B cell (primary cell): ENCODE measurements at regions not wholly inside any gene's neighbourhood (a gene's known extent, or its start where the extent isn't known, plus 50 kb on each side); places are given as distances from the start of the nearest gene placed in this dataset.

Experiments
- ATAC-seq: fragments of 200-7000 bp; cut with Tn5 transposase; one replicate; pipeline ENCODE4 v1.10.0; 2021; ENCODE audit warnings: low read depth, mild to moderate bottlenecking, moderate number of reproducible peaks, moderate library complexity
- CTCF ChIA-PET: fragments of 350-600 bp; sonication (Branson Sonifier 250); formaldehyde crosslinking; loops from one replicate; lab custom pipeline; 2021; ENCODE audit warnings: antibody characterized with exemption, inconsistent platforms; lab: Charles Lee
- POLR2A ChIA-PET: fragments of 350-600 bp; sonication (Branson Sonifier 250); formaldehyde crosslinking; loops from one replicate; lab custom pipeline; 2021; ENCODE audit warnings: antibody characterized with exemption; lab: Charles Lee
- DNase-seq: peaks from one replicate; pipeline ENCODE4 v3.0.0; 2013
- H2AFZ ChIP-seq: 2 replicates; pipeline ENCODE4 v1.6.1; 2012; ENCODE audit warnings: mild to moderate bottlenecking, low read depth, low read length; ENCODE audit not compliant: insufficient read depth, poor library complexity, severe bottlenecking
- H3K27ac ChIP-seq, 2 donors: 1 replicate in 1 of 2; 2 replicates in 1 of 2; pipeline ENCODE4 v1.5.1; 2012 to 2013; ENCODE audit warnings: low read length in 2 of 2, mild to moderate bottlenecking in 2 of 2, moderate library complexity in 1 of 2
- H3K27me3 ChIP-seq, 4 experiments: fragments of 200-600 bp in 1 of 4; sonication (generic) in 1 of 4; replicated peaks in 1 of 4; 1 replicate in 2 of 4; 2 replicates in 2 of 4; pipeline versions ENCODE4 v1.6.1 to v1.7.0; 2013 to 2016; ENCODE audit warnings: low read length in 3 of 4, mild to moderate bottlenecking in 2 of 4, mixed read lengths in 1 of 4, moderate library complexity in 1 of 4; ENCODE audit not compliant: insufficient read depth in 4 of 4, control insufficient read depth in 3 of 4; ENCODE audit errors: control extremely low read depth in 1 of 4
- H3K36me3 ChIP-seq, 2 experiments: replicated peaks in 1 of 2; 1 replicate in 1 of 2; 2 replicates in 1 of 2; pipeline versions ENCODE4 v1.6.1 to v1.7.1; 2013; ENCODE audit warnings: low read length in 1 of 2; ENCODE audit not compliant: insufficient read depth in 2 of 2, control insufficient read depth in 1 of 2; ENCODE audit errors: control extremely low read depth in 1 of 2, extremely low read depth in 1 of 2
- H3K4me1 ChIP-seq, 2 donors: fragments of 200-600 bp in 1 of 2; sonication (generic) in 1 of 2; 1 replicate in 1 of 2; 2 replicates in 1 of 2; pipeline versions ENCODE4 v1.5.1 to v1.6.1; 2013 to 2017; ENCODE audit warnings: low read length in 2 of 2; ENCODE audit not compliant: control insufficient read depth in 2 of 2, insufficient read depth in 2 of 2
- H3K4me2 ChIP-seq: replicated peaks from 2 replicates; pipeline ENCODE3; 2012; ENCODE audit warnings: mild to moderate bottlenecking, low read depth, low read length; ENCODE audit not compliant: poor library complexity, severe bottlenecking
- H3K4me3 ChIP-seq, 5 experiments: fragments of 200-600 bp in 1 of 5; sonication (generic) in 1 of 5; 1 replicate in 3 of 5; 2 replicates in 2 of 5; pipeline versions ENCODE4 v1.5.1 to v1.7.0; 2011 to 2016; ENCODE audit warnings: low read length in 4 of 5, mild to moderate bottlenecking in 4 of 5, low read depth in 2 of 5, control low read depth in 1 of 5, moderate library complexity in 1 of 5; ENCODE audit not compliant: insufficient read depth in 1 of 5; ENCODE audit errors: control extremely low read depth in 1 of 5, extremely low read depth in 1 of 5
- H3K79me2 ChIP-seq: fragments of 200-600 bp; sonication (generic); one replicate; pipeline ENCODE4 v1.6.0; 2016; ENCODE audit warnings: low read length; ENCODE audit not compliant: control insufficient read depth, insufficient read depth
- H3K9ac ChIP-seq: fragments of 200-600 bp; sonication (generic); 2 replicates; pipeline ENCODE4 v1.6.1; 2017; ENCODE audit warnings: mild to moderate bottlenecking, low read length, moderate library complexity
- H3K9me3 ChIP-seq, 3 donors: one replicate each; pipeline versions ENCODE4 v1.6.1 to v1.7.1; 2013; ENCODE audit warnings: low read length in 2 of 3; ENCODE audit not compliant: control insufficient read depth in 2 of 3, insufficient read depth in 1 of 3; ENCODE audit errors: control extremely low read depth in 1 of 3
- H4K20me1 ChIP-seq: 2 replicates; pipeline ENCODE4 v1.6.0; 2012; ENCODE audit warnings: mild to moderate bottlenecking, low read length; ENCODE audit not compliant: insufficient read depth, control insufficient read depth, poor library complexity, severe bottlenecking
- H3K27ac Mint-ChIP-seq: one replicate; pipeline ENCODE4 v1.8.0; 2021; ENCODE audit warnings: mixed read lengths
- H3K27me3 Mint-ChIP-seq: one replicate; pipeline ENCODE4 v1.8.0; 2021; ENCODE audit warnings: mixed read lengths
- H3K4me1 Mint-ChIP-seq: one replicate; pipeline ENCODE4 v1.8.0; 2021; ENCODE audit warnings: mixed read lengths
- H3K4me3 Mint-ChIP-seq: one replicate; pipeline ENCODE4 v1.8.0; 2021; ENCODE audit warnings: mixed read lengths
- H3K9me3 Mint-ChIP-seq: one replicate; pipeline ENCODE4 v1.8.0; 2022; ENCODE audit warnings: mixed read lengths; ENCODE audit not compliant: insufficient read depth
- CTCF ChIP-seq: fragments of 200-600 bp; IDR thresholded peaks from one replicate; pipeline ENCODE4 v1.8.0; 2022; ENCODE audit warnings: antibody characterized with exemption, mild to moderate bottlenecking
- EZH2 ChIP-seq: IDR thresholded peaks from 2 replicates; pipeline ENCODE4 v1.6.1; 2012; ENCODE audit warnings: borderline replicate concordance, low read depth, mild to moderate bottlenecking, moderate library complexity, low read length; ENCODE audit not compliant: insufficient read depth, poor library complexity, severe bottlenecking
- WGBS: methylation state at CpG from one replicate; pipeline ENCODE4 v1.1.5; 2013; ENCODE audit warnings: missing lambda C conversion rate; ENCODE audit not compliant: insufficient coverage; 5-methylcytosine and 5-hydroxymethylcytosine counted together
- intact Hi-C: fragments of 100-400 bp; cut with micrococcal nuclease; formaldehyde crosslinking; loops from one replicate; pipeline ENCODE4 v1.10.0; 2022

GRCh38 chr14:98878282-98878681 lies 393.7 kb downstream of the BCL11B start:
- Histone ChIP-seq H3K9ac (no peak overlapping the region), H3K4me2 (no peak overlapping the region), H3K4me3 (no peak overlapping the region), H3K4me1 (no peaks in the 10 kb centered on the region), H3K36me3 (no peaks in the 10 kb centered on the region), H3K79me2 (no peaks in the 10 kb centered on the region), H3K9me3 (peaks cover 0 to 22% (median 0%) of the 10 kb centered on the region in 3 donors), H3K27me3 (no peaks in the 10 kb centered on the region), H3K27ac (no peak overlapping the region), H4K20me1 (no peaks in the 10 kb centered on the region), H2AFZ (no peak overlapping the region)
- TF ChIP-seq EZH2, result no peak
- no peak for TF ChIP-seq CTCF
- 87% methylated on average over 3 of the region's 3 CpGs for WGBS
- H3K9me3 Mint-ChIP-seq, result peaks cover 27% of the 10 kb centered on the region
- intact Hi-C loops, result no loop called here
- no peaks in the 10 kb centered on the region for H3K27me3 Mint-ChIP-seq
- POLR2A ChIA-PET, result no interaction called here
- H3K4me3 Mint-ChIP-seq, result no peak overlapping the region
- H3K27ac Mint-ChIP-seq, result no peak overlapping the region
- no peaks in the 10 kb centered on the region for H3K4me1 Mint-ChIP-seq
- ATAC-seq, result no peak
- no peak for DNase-seq
- CTCF ChIA-PET, result no interaction called here

- H3K9ac ChIP-seq, result no peak overlapping the region
- intact Hi-C loops, result no loop called here
- POLR2A ChIA-PET, result no interaction called here
Measured at GRCh38 chr14:98886982-98887381, 385.0 kb downstream of the BCL11B start.

More at GRCh38 chr14:98886982-98887381, 385.0 kb downstream of the BCL11B start:
- H3K4me1 Mint-ChIP-seq, result no peaks in the 10 kb centered on the region
- H3K4me3 Mint-ChIP-seq, result no peak overlapping the region
- CTCF ChIA-PET, result no interaction called here
- no peak for DNase-seq
- no peak for TF ChIP-seq EZH2
- no peak for TF ChIP-seq CTCF
- no peaks in the 10 kb centered on the region for H3K79me2 ChIP-seq
- no peaks in the 10 kb centered on the region for H3K27me3 Mint-ChIP-seq
- H4K20me1 ChIP-seq, result no peaks in the 10 kb centered on the region
- H3K27ac Mint-ChIP-seq, result no peak overlapping the region
- H3K4me2 ChIP-seq, result no peak overlapping the region
- 77% methylated on average over 8 of the region's 8 CpGs for WGBS
- H3K27ac ChIP-seq, result no peak overlapping the region
- H3K9me3 Mint-ChIP-seq, result peaks cover 2% of the 10 kb centered on the region
- H3K4me1 ChIP-seq, result no peaks in the 10 kb centered on the region
- H3K36me3 ChIP-seq, result no peaks in the 10 kb centered on the region
- H3K4me3 ChIP-seq, result no peak overlapping the region
- H3K9me3 ChIP-seq, result peaks cover 0 to 46% (median 0%) of the 10 kb centered on the region in 3 donors
- no peak overlapping the region for H2AFZ ChIP-seq
- no peaks in the 10 kb centered on the region for H3K27me3 ChIP-seq
- ATAC-seq, result no peak
